Ishikawa (cell line): ENCODE measurements at regions not wholly inside any gene's neighbourhood (a gene's known extent, or its start where the extent isn't known, plus 50 kb on each side); places are given as distances from the start of the nearest gene placed in this dataset.

Experiments used
- CEBPB ChIP-seq: IDR thresholded peaks from 2 replicates; pipeline ENCODE4 v1.6.1; 2012
- CREB1 ChIP-seq: IDR thresholded peaks from 2 replicates; pipeline ENCODE4 v1.6.1; 2012; ENCODE audit warnings: low read depth
- EGR1 ChIP-seq: IDR thresholded peaks from 2 replicates; pipeline ENCODE4 v1.6.1; 2012
- EP300 ChIP-seq: IDR thresholded peaks from 2 replicates; pipeline ENCODE4 v1.6.1; 2012; ENCODE audit warnings: borderline replicate concordance
- MAX ChIP-seq: IDR thresholded peaks from 2 replicates; pipeline ENCODE4 v1.6.1; 2012
- RAD21 ChIP-seq: IDR thresholded peaks from 2 replicates; pipeline ENCODE4 v1.6.1; 2012; ENCODE audit warnings: low read depth
- TAF1 ChIP-seq: IDR thresholded peaks from 2 replicates; pipeline ENCODE4 v1.6.1; 2012; ENCODE audit warnings: low read depth, mild to moderate bottlenecking
- USF1 ChIP-seq: IDR thresholded peaks from 2 replicates; pipeline ENCODE4 v1.6.1; 2012
- YY1 ChIP-seq: IDR thresholded peaks from 2 replicates; pipeline ENCODE4 v1.6.1; 2012; ENCODE audit warnings: low read depth
- ZBTB7A ChIP-seq: IDR thresholded peaks from 2 replicates; pipeline ENCODE4 v1.6.1; 2012; ENCODE audit warnings: low read depth

GRCh38 chr5:110294281-110294680, 432.2 kb downstream of the TMEM232 start:
- no peak for TF ChIP-seq TAF1
- TF ChIP-seq MAX, result no peak
- TF ChIP-seq CREB1, result no peak
- TF ChIP-seq CEBPB, result no peak
- TF ChIP-seq YY1, result no peak
- no peak for TF ChIP-seq USF1
- TF ChIP-seq EGR1, result no peak
- TF ChIP-seq EP300, result no peak
- TF ChIP-seq RAD21, result no peak
- no peak for TF ChIP-seq ZBTB7A
